HG03135 (cell line): ENCODE measurements at regions not wholly inside any gene's neighbourhood (a gene's known extent, or its start where the extent isn't known, plus 50 kb on each side); places are given as distances from the start of the nearest gene placed in this dataset.
"Not testable (repeated sequence)": the region's sequence is repeated elsewhere in the genome, so short reads cannot be mapped to it uniquely, and the experiment has no call there.

Experiments
- ATAC-seq: cut with Tn5 transposase; IDR thresholded peaks from one replicate; pipeline ENCODE4 v1.9.1; 2021; ENCODE audit warnings: mild to moderate bottlenecking, moderate library complexity; ENCODE audit not compliant: unreplicated experiment

DNA sequence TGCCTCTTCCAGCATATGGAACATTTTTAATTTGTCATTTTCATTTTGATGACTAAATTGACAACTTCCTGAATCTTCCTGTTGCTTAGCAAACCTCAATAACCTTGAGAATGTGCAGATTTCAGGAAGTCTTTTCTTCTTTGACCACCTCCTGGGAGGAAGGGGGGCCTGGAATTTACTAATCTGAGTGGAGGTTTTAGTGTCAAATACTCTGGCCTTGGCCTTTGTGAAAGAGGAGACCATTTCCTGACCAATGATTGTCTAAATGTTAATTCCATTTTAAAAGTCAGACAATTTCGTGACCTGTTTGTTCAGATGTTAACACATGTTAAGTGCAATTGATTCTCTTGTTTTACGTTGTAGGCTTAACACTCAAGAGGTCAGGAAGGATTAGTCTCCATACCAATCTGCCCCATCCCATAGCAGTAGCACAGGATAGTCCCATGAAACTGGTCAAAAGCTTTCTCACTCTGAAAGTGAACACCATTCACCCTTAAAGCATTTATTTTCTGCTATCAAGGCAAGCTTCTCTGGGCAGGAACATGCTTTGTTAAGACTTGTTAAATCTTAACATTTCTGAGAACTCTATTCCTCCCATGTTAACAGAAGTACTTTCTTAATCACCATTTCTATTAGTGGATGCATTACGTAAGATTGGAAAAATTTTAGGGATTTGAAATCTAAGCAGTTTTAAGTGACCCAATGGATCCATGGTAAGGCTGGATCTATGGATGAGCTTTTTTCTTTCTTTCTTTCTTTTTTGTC lies 219.6 kb downstream of the RND3 start:
- no peak for ATAC-seq

- no peak for ATAC-seq
Observed at GRCh38 chr2:150266931-150267330, 220.5 kb downstream of the RND3 start.

GRCh38 chr2:150264442-150264841 lies 223.0 kb downstream of the RND3 start:
- ATAC-seq: no peak

- ATAC-seq: no peak
Observed at GRCh38 chr2:150261691-150262090, 225.8 kb downstream of the RND3 start.

DNA sequence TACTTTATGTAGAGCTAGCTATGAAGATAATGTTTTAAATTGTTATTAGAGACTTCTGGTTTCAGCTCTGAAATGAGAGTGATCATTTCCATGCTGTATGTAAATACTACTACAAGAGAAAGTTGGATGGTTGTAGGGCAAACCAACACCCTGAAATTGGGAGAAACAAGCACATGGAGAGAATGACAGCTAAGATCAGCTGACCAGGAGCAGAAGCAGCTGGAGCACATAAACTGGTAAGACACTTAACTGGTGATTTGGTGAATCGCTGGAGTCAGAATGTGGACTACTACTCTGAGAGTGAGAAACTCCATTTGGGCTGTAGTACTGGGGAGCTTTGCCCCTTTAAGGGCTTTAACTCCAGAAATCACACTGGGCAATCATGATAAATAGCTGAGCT lies 226.8 kb downstream of the RND3 start:
- no peak for ATAC-seq

DNA sequence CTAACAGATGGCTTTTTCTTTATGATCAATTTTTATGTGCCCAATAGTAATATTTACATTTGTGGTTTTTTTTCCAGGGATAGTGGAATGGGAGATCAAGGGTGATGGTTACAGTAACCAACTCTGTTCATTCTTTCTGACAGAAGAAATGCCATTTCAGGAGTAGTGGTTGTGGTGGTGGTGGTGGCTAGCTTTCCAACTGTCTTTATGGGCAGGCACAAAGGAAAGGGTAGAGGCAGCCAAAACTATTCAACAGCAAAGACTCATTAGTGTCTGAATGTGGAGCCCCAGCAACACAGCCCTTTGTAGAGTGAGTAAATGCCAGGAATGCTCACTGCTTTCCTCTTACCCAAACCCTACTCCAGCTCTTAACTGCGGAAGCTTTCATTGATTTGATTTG lies 227.7 kb downstream of the RND3 start:
- ATAC-seq: no peak

DNA sequence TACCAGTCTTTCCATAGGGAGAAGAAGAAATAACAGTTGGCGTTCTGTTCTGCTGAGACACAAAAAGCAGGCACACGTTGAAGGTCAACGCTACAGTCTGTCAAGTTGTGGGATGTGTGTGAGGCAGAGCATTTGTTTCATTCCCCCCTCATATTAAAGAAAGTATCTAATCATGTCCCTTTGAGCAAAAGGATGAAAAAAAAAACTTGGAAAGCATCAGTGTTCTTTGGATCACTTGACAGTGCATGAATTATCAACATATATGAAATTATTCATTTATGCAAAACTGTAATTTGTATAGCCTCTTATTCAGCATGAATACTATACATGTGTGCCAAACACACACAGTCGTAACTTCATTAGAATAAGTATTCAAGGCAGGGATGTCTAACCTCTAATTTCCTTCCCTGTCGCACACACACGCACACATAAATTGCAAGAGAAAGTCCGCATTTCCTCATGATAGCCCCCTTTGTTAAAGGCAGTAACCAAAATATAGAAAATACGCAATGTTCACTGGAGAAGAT lies 228.6 kb downstream of the RND3 start:
- ATAC-seq: no peak

- ATAC-seq: no peak
Observed at GRCh38 chr2:150256736-150257135, 230.7 kb downstream of the RND3 start.

- no peak for ATAC-seq
Observed at GRCh38 chr2:150255528-150255927, 231.9 kb downstream of the RND3 start.

DNA sequence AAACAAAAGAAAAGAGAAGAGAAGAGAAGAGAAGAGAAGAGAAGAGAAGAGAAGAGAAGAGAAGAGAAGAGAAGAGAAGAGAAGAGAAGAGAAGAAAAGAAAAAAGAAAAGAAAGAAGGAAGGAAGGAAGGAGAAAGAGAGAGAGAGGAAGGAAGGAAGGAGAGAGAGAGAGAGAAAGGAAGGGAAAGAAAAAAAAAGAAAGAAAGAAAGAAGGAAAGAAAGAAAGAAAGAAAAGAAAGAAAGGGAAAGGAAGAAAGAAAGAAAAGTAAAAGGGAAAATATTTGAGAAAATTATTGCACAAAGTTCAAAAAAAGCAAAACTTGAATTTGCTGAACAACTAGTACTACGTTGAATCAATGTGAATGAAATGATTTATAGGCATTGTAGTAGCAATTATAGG lies 237.7 kb downstream of the RND3 start:
- ATAC-seq: not testable (repeated sequence)

DNA sequence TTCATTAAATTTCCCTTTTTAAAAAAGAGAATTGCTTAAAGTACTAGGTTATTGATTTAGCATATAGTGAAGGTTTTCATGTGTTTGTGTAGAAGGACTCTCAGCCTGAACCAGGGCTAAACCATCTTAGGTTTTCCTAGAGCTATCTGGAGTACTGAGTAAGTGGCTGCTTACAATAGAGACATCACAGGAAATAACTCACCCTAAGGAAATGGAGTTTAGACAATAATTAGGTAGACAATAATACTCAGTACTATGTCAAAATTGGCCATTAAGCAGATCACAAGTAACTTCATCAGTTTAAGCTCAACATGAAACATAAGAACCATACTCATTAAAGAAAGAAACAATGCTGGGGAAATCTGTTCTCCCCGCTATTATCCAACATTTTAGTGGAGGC lies 240.0 kb downstream of the RND3 start:
- no peak for ATAC-seq

DNA sequence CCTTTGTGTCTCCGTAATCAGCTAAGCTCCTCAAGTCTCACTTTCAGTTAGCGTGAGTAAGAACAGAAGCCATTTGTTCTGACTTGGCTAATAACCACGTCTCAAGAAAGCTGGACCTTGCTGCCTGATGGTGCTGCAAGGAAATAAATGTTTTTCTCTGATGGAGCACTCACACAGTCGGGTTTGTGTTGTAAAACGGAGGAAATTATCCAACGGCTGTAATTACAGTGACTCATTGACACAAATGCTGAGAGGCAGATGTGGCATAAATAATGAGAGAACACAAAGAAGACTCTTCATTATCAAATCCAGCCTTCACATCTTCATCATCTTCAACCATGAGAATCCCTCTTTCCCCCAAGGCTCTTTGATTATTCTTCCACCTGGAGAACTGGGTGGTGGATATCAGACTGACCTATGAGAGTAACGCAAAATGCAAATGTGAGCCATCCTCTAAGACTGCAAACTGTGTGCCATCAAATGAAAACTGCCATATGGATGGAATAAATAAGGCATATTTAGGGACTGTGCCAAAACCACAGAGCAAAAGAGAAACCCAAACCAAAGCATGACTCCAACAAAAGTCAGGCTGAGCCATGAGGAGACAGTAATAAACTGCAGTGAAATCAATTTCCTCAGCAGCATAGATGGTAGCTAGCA lies 252.6 kb downstream of the RND3 start:
- ATAC-seq: no peak

GRCh38 chr2:150232871-150233270 lies 254.6 kb downstream of the RND3 start:
- ATAC-seq: no peak

DNA sequence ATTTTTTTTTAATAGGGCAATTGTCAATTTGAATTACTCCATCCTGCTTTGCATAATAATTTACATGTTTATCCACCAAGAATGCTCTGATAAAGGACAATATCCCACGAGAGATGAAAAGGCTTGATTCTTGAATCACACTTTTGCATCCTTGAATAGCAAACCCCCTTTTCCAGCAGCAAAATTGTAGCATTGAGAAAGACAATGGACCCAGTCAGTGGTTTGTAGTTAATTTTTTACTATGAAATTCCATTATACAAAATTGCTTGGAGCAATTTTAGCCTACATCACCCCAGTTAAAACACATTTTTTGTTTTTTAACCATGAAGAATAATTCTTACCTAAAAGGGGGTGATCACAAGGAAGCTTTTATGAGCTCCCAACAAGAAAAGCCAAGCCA lies 255.1 kb downstream of the RND3 start:
- no peak for ATAC-seq

- no peak for ATAC-seq
Observed at GRCh38 chr2:150230616-150231015, 256.9 kb downstream of the RND3 start.

GRCh38 chr2:150230004-150230403 lies 257.5 kb downstream of the RND3 start:
- no peak for ATAC-seq

- no peak for ATAC-seq
Observed at GRCh38 chr2:150228936-150229335, 258.5 kb downstream of the RND3 start.

DNA sequence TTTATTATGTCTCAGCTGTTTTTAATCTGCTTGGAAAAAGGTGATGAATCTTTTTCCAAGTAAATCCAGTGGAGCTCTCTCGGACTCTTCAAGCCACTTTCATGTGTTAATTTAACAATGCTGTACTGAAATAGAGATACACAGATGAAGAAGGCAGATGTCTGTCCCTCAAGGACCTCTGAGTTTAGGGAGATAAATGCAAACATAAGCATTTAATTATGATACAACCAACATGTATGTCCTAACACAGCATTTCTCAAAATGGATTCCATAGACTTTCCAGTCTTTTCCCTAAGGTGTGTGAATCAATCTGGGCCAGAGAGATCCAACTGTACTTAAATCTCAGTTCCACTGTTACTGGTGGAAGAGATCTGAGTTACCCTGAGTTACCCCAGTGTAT lies 262.4 kb downstream of the RND3 start:
- ATAC-seq: no peak

DNA sequence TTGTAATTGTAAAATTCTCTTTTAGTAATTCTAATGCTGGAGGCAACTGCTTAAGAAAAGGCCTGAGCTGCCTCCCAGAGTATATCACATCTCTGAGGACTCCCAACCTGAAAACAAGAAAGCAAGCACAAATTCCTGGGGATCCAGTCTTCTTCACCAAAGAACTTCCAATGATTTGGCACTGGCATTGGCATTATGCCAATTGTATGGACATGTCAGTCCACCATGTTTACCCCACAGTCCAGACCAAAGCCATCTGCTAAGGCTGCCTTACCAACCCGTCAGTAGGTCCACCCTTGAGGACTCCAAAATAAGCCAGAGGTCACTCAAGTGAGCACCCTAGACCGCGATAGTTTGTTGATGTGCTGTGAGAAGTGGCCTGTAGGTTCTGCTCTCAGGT lies 263.1 kb downstream of the RND3 start:
- ATAC-seq: no peak

- no peak for ATAC-seq
Observed at GRCh38 chr2:150222942-150223341, 264.5 kb downstream of the RND3 start.

DNA sequence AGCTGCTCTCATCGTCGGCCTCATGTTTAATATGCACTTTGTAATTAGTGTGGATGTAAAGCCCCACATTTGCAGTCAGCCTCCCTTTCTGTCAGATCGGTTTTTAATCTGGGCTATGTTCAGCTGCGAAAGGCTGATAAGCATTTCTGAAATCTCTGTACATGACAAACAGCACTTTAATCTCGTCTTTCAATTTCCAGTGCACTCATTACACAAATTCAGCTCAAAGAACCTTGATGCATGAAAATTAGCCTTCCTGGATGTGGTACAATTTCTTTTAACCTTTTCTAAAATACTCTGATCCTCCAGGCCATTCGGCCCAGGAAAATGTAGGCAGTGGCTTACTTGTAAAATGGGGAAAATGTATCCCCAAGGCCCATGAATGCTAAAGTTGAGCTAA lies 265.1 kb downstream of the RND3 start:
- no peak for ATAC-seq

DNA sequence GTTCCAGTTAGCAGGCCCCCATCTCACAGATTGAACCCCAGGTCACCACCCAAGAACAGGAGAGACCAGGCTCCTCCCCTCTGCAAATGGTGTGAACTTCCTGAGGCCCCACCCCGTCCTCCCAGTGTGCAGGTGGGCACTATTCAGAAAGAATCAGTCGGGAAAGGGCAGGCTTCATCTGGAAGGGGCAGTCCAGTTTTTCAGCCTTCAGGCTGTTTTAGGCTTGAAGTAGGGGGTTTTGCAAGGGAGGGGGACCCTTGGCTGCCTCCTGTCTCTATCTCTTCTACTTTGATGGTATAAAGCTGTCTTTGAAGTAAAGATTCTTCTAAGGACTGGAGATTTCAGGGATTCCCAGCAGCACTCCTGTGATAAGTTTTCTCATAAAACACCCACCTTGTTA lies 267.6 kb downstream of the RND3 start:
- ATAC-seq: no peak
